ENCODE measurements at regions not wholly inside any gene's neighbourhood (a gene's known extent, or its start where the extent isn't known, plus 50 kb on each side); places are given as distances from the start of the nearest gene placed in this dataset.
"Not testable (repeated sequence)": the region's sequence is repeated elsewhere in the genome, so short reads cannot be mapped to it uniquely, and the experiment has no call there.

GRCh38 chr21:35982717-35983116 is 77.6 kb downstream of the SETD4 start:
- DNase-seq (ENCODE audit: low spot score) = no peak

DNA sequence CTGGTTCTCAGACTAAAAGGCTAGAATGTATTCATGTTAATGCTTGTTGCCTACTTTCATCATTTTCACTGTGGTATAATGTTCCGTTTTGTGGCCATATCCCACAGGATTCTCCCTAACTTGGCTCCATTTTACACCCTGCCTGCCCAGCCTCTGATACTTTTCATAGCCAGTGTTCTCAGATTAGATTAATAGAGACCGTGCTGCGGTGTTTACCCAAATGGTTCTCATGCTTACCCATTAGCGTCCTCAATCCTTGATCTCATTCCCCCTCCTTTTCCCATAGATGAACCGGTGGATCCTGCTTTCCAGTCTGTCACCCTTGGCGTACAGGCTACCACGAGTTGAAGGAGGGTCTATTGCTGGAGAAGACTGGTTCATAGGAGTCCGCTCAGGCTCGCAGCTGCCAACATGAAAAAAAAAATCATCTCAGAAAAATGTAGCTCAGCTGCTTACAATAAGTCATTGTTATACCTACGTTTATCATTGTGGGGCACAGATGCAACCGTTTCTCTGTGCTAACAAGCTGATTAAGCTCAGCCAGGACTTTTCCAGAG is 78.7 kb downstream of the SETD4 start:
- DNase-seq (ENCODE audit: low spot score) = no peak

DNA sequence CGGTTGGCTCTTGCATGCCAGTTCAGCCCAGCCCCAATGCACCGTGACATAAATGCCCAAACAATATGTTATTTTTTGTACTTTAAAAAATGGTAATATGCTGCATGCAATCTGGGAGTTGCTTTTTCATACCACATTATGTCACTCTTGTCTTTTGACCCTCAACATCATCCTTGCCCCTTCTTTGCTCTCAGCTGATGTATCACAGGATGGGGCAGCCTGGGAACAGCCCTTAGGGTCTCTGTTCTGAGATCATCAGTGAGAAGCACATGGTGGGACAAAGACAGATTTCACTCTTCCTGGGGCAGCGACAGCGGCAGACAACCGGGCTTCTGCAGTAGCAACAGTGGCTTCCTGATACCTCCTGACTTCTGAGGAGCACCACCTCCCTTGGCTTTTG is 79.5 kb downstream of the SETD4 start:
- no peak for DNase-seq (ENCODE audit: low spot score)

DNA sequence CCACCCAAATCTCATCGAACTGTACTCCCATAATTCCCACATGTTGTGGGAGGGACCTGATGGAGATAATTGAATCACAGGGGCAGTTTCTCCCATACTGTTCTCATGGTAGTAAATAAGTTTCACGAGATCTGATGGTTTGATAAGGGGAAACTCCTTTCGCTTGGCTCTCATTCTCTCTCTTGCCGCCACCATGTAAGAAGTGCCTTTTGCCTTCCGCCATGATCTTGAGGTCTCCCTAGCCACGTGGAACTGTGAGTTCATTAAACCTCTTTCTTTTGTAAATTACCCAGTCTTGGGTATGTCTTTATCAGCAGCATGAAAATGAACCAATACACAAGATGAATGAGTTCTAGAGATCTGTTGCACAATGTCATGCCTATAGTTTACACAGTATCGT is 82.5 kb downstream of the SETD4 start:
- DNase-seq (ENCODE audit: low spot score) = not testable (repeated sequence)

DNA sequence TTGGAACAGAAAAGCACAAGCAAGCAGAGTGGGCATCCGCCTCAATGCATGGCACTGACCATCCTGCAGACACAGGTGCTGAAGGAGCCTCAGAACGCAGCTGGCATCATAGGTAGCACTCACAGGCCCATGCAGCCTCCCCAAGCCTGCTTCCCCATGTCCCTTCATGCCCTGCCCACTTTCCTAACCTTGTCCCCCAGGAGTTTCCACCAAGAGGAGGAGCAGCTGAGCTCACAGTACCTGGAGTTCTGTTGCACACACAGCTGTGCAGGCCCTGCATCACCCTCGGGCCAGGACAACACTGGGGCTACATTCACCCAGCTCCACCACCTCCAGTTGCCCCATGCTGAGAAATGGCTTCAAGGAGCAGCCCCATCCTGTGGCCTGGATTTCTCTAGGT is 83.4 kb downstream of the SETD4 start:
- DNase-seq (ENCODE audit: low spot score) = no peak

DNA sequence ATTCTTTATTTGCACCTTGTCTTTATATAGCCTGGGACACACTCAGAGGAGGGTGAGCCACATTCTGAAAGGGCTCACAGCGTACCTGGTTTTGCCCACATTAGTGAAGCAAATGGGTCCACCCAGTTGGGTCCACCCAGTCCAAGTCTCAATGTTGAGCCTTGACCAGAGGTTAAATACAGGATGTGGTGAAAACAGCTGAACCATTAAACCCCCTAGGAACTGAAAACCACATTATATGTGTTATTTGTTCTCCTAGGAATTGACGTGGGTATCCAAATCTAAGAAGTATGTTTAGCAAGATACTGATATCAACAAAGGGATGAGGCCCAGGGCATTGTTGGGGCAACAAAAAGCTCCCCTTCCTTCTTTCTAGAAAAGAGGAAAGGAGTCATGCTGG is 83.8 kb downstream of the SETD4 start:
- no peak for DNase-seq (ENCODE audit: low spot score)

- no peak for DNase-seq (ENCODE audit: low spot score)
Observed at GRCh38 chr21:35974775-35975174, 85.6 kb downstream of the SETD4 start.

DNA sequence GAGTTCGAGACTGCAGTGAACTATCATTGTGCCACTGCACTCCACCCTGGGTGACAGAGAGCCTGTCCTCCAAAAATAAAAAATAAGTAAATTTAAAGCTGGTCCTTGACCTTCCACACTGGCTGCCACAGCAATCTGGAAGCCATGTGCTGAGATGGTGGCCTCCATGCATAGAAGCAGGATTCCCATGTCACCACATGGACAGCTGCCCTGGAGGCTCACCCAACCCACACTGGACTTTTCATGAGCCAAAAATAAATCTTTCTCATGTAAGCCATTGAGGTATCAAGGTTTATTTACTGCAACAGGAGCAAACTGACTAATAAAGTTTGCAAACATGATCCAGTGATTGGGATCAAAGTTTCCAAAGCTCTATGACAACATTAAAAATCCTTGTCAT is 88.5 kb downstream of the SETD4 start:
- no peak for DNase-seq (ENCODE audit: low spot score)

- no peak for DNase-seq (ENCODE audit: low spot score)
Observed at GRCh38 chr21:35969281-35969680, 91.0 kb downstream of the SETD4 start.

DNA sequence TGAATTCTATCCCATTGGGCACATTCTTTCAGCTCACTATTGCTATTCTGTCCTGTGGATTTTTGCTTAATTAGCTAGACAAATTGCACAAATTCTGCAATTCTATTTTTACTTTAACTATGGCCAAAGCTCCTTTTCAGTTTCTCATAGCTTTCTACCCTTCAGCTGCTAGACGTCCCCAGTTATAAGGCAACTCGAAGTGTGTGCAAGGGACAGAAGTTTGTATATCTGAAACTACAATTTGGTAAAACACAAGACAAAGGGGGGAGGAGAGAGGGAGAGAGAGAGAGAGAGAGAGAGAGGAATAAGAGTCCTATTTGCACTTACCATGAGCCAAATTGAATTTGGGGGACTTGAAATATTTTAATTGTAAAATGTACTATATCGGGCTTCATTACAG is 91.8 kb downstream of the SETD4 start:
- no peak for DNase-seq (ENCODE audit: low spot score)

DNA sequence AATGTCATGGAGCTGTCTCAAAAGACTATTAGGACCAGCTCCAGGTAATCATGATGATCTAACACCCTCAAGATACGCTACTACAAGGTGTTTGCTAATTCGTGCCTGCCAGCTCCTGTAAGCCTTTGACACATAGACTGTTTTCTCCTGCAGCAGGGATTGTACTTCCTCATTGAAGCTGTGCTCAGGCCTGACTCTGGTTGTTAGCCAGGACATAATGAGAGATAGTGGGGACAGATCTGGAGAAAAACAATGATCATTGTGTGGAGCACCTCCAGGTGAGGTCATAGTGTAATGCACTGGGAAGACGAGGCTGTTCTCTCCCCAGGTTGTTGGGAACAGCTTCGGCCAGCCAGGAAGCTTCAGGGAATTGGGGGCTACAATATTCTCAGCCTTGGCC is 94.6 kb downstream of the SETD4 start:
- no peak for DNase-seq (ENCODE audit: low spot score)

DNA sequence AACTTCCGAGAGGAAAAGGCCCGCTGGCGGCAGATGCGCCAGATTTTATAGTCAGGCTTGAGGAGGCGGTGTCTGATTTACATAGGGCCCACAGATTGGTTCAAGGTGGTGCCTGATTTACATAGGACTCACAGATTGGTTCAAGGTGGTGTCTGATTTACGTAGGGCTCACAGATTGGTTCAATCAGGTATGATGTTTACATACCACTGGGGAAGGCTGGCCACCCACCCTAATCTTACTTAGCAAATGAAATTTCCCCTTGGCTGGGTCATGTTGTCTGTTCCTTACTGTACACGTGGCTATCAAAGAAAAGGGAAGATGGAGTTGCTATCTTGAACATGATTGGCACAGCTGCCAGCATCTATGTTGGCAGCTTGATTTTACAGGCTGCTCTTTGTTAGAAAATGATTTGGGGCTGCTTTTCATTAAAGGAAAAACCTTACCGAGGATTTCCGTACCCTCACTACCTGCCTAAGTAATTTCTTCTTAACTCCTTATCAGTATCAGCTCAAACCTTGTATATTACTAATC is 96.3 kb downstream of the SETD4 start:
- DNase-seq (ENCODE audit: low spot score) = peak; percentile 48

- no peak for DNase-seq (ENCODE audit: low spot score)
Observed at GRCh38 chr21:35962917-35963316, 97.4 kb downstream of the SETD4 start.

GRCh38 chr21:35954066-35954465 is 106.3 kb downstream of the SETD4 start:
- DNase-seq (ENCODE audit: low spot score) = no peak

- DNase-seq (ENCODE audit: low spot score) = no peak
Observed at GRCh38 chr21:35953597-35953996, 106.7 kb downstream of the SETD4 start.

DNA sequence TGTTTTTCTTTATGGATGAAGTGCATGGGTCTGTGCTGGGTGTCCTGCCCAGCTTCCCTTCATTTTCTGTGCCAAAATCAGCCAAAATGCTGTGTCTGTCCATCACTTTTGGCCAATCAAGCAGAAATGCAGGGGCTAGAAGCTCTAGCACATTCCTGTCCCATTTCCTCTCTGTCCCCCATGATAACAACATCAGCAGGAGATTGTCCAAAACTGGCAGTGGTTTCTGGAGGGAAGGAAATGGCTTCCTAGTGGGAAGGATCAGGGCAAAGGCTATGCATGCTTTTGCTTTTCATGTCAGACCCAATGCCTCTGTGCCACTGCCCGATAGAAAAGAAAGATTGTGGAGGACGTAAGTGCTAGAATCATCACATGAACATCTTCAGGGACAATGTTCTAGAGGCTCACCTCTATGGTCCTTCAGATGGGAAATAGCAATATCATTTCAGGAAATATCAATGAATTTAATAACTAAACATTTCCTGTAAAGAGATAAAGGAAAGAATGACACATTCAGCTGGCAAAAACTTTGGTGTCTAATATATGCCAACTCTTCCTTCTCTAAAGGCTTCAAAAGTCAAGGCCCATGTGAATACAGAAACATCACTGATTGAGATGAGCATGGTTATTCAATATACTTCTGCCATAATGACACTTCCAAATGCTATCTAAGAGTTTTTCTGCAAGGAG is 107.5 kb downstream of the SETD4 start:
- no peak for DNase-seq (ENCODE audit: low spot score)

- no peak for DNase-seq (ENCODE audit: low spot score)
Observed at GRCh38 chr21:35948982-35949381, 111.3 kb downstream of the SETD4 start.

- DNase-seq (ENCODE audit: low spot score) = no peak
Observed at GRCh38 chr21:35945089-35945671, 115.1 kb downstream of the SETD4 start.

GRCh38 chr21:35943752-35944151 is 116.6 kb downstream of the SETD4 start:
- DNase-seq (ENCODE audit: low spot score) = no peak

- no peak for DNase-seq (ENCODE audit: low spot score)
Observed at GRCh38 chr21:35942211-35943144, 117.8 kb downstream of the SETD4 start.

GRCh38 chr21:35940074-35940927 is 120.0 kb downstream of the SETD4 start:
- DNase-seq (ENCODE audit: low spot score) = peak; percentile 22

Data from SK-N-DZ (cell line).